ENCODE measurements at regions not wholly inside any gene's neighbourhood (a gene's known extent, or its start where the extent isn't known, plus 50 kb on each side); places are given as distances from the start of the nearest gene placed in this dataset.
"Not testable (repeated sequence)": the region's sequence is repeated elsewhere in the genome, so short reads cannot be mapped to it uniquely, and the experiment has no call there.

GRCh38 chr2:129468879-129469278 lies 510.6 kb upstream of the RAB6C start:
- DNase-seq (ENCODE audit: low spot score): no peak

- no peak for DNase-seq (ENCODE audit: low spot score)
These were observed 510.1 kb upstream of the RAB6C start for GRCh38 chr2:129469389-129469788.

- no peak for DNase-seq (ENCODE audit: low spot score)
These were observed 509.6 kb upstream of the RAB6C start for GRCh38 chr2:129469871-129470270.

GRCh38 chr2:129478902-129479517 lies 500.5 kb upstream of the RAB6C start:
- DNase-seq (ENCODE audit: low spot score): no peak

GRCh38 chr2:129479892-129480291 lies 499.6 kb upstream of the RAB6C start:
- no peak for DNase-seq (ENCODE audit: low spot score)

GRCh38 chr2:129480790-129481189 lies 498.7 kb upstream of the RAB6C start:
- DNase-seq (ENCODE audit: low spot score): no peak

GRCh38 chr2:129481306-129482219 lies 497.9 kb upstream of the RAB6C start:
- no peak for DNase-seq (ENCODE audit: low spot score)

GRCh38 chr2:129482626-129483025 lies 496.8 kb upstream of the RAB6C start:
- no peak for DNase-seq (ENCODE audit: low spot score)

GRCh38 chr2:129483366-129483765 lies 496.1 kb upstream of the RAB6C start:
- no peak for DNase-seq (ENCODE audit: low spot score)

GRCh38 chr2:129484999-129485897 lies 494.2 kb upstream of the RAB6C start:
- no peak for DNase-seq (ENCODE audit: low spot score)

- DNase-seq (ENCODE audit: low spot score): no peak
These were observed 491.1 kb upstream of the RAB6C start for GRCh38 chr2:129488376-129488775.

- no peak for DNase-seq (ENCODE audit: low spot score)
These were observed 488.8 kb upstream of the RAB6C start for GRCh38 chr2:129490641-129491040.

GRCh38 chr2:129491308-129491707 lies 488.2 kb upstream of the RAB6C start:
- DNase-seq (ENCODE audit: low spot score): no peak

- DNase-seq (ENCODE audit: low spot score): no peak
These were observed 486.9 kb upstream of the RAB6C start for GRCh38 chr2:129492548-129492947.

GRCh38 chr2:129499747-129500146 lies 479.7 kb upstream of the RAB6C start:
- no peak for DNase-seq (ENCODE audit: low spot score)

GRCh38 chr2:129502781-129503180 lies 476.7 kb upstream of the RAB6C start:
- DNase-seq (ENCODE audit: low spot score): no peak

GRCh38 chr2:129504646-129505045 lies 474.8 kb upstream of the RAB6C start:
- no peak for DNase-seq (ENCODE audit: low spot score)

- DNase-seq (ENCODE audit: low spot score): no peak
These were observed 460.5 kb upstream of the RAB6C start for GRCh38 chr2:129518937-129519336.

GRCh38 chr2:129532158-129532557 lies 447.3 kb upstream of the RAB6C start:
- not testable (repeated sequence) for DNase-seq (ENCODE audit: low spot score)

GRCh38 chr2:129548880-129549279 lies 430.6 kb upstream of the RAB6C start:
- DNase-seq (ENCODE audit: low spot score): no peak

- no peak for DNase-seq (ENCODE audit: low spot score)
These were observed 428.9 kb upstream of the RAB6C start for GRCh38 chr2:129550536-129550935.

GRCh38 chr2:129554373-129554772 lies 425.1 kb upstream of the RAB6C start:
- no peak for DNase-seq (ENCODE audit: low spot score)

Measured in activated CD4-positive, alpha-beta T cell treated with anti-CD3 and anti-CD28 coated beads, Interleukin-2, Interleukin-4, amounts not matched to agents 100 ng/mL and 50 ng/mL, durations not matched to agents 16 hours and 8 hours (primary cell).